GM19455 (cell line): ENCODE measurements at regions not wholly inside any gene's neighbourhood (a gene's known extent, or its start where the extent isn't known, plus 50 kb on each side); places are given as distances from the start of the nearest gene placed in this dataset.
"Not testable (repeated sequence)": the region's sequence is repeated elsewhere in the genome, so short reads cannot be mapped to it uniquely, and the experiment has no call there.

Experiments
- ATAC-seq: cut with Tn5 transposase; IDR thresholded peaks from one replicate; pipeline ENCODE4 v1.9.1; 2021; ENCODE audit not compliant: unreplicated experiment

DNA sequence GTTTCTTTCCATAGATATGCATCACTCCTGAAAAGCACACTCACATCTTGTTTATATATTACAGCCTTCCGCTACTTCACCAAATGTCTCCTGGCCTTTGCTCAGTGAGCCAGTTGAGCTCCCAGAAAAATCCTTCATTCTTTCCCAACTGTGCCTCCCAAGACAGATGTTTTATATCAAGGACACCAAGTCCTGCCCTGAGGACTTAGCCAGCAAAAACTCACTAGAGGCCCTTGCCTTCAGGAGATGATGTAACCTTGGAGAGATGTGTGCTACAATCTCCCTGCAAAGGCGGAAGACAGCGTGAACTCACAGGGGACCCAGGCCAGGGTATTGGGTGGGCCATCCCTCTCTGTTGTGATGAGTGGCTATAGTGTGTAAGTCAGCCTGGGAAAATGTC, 86.1 kb upstream of the CTAGE1 start:
- ATAC-seq: no peak

DNA sequence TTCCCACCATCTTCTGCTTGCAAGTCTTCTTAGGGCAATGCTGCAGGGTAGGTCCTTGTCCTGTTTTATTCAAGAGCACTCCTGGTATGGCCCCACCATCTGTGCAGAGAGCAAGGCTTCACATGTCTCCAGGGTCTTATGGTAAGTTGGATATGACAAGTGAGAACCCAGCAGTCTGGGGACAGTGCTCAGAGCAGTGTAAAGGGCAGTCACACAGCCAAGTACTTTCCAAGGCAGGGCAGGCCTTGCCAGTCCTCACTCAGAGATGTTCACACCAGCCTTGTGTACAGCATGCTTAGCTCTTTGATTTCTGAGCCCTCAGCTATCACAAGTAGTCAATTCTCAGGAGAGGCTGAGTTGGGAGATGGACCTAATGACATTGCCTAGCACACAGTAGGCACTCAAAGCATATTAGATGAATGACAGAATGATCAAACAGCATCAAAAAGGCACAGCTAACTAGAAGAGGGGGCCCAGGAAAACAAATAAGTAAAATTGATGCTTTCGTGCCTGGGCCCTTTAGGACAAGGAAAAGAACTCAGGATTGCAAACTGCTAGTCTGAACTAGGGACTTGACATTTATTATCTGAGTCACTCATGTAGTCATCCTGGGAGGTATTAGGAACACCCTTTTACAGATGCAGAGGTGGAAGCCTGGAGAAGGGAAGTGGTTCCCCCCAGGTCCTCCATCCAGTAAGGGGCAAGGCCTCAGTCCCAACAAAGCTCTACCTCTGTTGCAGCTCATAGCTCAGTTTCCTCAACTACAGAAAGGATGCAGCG, 86.7 kb upstream of the CTAGE1 start:
- no peak for ATAC-seq

DNA sequence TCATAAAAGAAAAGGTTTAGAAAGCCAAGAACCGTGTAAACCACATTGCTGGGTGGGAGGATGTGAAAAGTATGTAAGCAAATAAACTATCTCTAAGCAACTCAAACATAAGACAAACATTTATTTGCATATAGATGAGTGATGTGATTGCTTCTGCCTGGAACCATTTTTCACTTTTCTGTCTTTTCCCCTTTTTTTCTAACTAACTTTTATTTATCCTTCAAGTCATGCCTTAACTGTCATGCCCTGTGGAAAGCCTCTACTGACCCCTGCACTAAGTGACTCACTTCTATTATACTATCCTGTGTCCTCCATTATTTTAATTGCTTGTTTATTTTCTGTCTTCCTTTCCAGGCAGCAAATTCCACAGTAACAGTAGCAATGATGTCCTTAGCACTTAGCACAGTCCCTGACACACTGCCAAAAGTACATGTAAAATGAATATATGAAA, 87.5 kb upstream of the CTAGE1 start:
- no peak for ATAC-seq

DNA sequence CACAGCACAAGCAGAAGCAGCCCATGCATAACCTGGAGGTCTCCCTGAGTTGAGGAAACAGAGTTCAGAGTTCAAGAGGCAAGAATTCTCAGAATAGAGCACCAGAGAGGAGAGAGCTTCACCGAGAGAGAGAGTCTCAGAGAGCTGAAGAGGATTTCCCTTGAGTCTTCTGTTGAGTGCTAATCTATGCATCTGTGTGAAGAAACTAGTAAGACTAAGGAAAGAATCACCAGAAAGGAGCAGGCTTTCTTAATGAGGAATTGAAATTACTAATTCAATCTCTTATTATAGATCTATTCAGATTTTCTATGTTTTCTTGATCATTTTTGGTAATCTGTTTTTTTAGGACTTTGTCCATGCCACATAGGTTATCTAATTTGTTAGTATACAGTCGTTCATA, 89.3 kb upstream of the CTAGE1 start:
- ATAC-seq: no peak

DNA sequence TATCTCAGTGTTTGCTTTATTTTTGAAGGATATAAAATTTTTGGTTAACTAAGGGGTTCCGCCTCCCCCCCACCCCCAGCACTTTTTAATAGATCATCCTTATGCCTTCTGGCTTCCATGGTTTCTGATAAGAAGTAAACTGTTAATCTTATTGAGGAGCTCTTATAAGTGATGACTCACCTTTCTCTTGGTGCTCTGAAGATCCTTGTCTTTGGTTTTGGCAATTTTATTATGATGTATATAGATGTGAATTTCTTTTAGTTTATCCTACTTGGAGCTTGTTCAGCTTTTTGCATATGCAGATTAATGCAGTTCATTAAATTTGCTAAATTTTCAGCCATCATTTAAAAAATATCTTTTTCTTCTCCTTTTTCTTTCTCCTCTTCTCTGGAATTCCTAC, 91.7 kb upstream of the CTAGE1 start:
- no peak for ATAC-seq

DNA sequence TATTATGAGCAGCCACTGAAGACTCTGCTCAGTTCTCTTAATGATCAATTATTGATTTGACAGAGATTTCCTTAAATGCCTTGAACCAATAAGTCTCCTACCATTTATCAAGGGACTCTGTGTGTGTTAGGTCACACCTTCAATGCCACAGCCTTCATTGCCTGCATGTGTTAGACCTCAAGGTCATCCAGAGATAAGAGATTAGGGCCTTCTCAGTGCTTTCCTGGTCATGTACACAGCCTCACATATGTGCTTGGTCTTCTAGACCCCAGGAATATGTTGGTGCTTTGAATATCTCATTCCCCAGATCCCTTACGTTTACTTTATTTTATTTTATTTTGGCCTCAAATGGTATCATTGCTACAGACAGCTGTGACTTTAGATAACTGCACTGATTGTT, 93.0 kb upstream of the CTAGE1 start:
- ATAC-seq: no peak

DNA sequence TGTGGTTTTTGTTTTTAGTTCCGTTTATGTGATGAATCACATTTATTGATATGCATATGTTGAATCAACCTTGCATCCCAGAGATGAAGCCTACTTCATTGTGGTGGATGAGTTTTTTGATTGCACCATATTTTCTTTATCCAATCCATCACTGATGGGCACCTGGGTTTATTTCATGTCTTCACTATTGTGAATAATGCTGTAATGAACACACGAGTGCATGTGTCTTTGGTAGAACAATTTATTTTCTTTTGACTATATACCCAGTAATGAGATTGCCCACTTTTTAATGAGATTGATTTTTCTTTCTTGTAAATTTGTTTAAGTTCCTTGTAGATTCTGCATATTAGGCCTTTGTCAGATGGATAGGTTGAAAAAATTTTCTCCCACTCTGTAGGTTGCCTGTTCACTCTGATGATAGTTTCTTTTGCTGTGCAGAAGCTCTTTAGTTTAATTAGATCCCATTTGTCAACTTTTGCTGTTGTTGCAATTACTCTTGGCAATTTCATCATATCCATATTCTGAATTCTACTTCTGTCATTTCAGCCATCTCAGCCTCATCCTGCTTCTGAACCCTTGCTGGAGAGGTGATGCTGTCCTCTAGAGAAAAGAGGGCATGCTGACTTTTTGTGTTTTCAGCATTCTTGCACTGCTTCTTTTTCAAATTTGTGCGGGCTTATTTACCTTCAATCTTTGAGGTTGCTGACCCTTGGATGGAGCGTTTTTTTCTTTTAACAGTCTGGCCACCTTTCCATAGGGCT, 96.2 kb upstream of the CTAGE1 start:
- ATAC-seq: no peak

DNA sequence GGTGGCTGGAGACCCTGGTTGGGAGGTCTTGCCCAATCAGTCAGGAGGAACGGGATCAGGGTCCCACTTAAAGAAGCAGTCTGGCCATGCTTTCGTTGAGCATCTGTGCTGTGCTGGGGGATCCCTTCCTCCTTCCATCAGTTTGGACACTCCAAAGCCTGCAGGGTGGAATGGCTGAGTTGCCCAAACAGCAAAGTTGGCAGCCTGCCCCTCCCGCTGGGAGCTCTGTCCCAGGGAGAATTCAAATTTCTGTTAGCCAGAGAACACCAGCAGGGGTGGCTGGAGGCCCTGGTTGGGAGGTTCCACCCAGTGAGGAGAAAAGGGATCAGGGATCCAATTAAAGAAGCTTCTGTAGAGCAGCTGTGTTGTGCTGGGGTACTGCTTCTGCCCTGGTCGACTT, 96.9 kb upstream of the CTAGE1 start:
- ATAC-seq: no peak

DNA sequence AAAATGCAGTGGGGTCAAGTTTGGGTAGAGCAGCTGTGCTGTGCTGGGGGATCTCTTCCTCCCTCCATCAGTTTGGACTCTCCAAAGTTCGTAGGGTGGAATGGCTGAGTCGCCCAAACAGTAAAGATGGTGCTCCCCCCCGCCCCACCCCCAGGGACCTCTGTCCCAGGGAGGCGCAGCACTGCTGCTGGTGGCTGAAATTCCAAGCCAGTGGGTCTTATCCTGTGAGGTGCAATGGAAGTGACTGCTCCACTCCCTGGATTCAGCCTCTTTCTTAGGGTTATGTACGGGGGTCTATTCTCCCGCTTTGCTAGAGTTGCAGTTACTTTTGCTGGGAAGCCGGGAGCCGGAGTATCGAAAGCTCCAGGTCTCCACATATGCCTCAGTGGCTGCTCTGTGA, 97.5 kb upstream of the CTAGE1 start:
- ATAC-seq: no peak

DNA sequence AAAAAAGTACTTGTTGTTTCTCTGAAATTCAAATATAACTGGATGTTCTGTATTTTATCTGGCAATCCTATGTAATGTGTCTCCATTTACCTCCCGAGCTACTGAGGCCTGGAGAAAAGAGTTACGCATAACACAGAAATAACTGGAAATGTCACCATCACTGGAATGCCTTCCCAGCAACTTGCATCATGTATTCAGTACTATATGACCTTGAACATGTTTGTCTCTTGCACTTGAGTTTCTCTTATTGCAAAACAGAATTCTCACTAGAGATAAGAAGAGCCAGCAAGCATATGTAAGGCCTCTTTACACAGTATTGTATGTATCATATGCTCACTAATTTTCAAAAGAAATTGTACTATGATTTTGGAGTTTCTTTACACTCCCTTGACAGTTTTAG, 99.6 kb upstream of the CTAGE1 start:
- no peak for ATAC-seq

DNA sequence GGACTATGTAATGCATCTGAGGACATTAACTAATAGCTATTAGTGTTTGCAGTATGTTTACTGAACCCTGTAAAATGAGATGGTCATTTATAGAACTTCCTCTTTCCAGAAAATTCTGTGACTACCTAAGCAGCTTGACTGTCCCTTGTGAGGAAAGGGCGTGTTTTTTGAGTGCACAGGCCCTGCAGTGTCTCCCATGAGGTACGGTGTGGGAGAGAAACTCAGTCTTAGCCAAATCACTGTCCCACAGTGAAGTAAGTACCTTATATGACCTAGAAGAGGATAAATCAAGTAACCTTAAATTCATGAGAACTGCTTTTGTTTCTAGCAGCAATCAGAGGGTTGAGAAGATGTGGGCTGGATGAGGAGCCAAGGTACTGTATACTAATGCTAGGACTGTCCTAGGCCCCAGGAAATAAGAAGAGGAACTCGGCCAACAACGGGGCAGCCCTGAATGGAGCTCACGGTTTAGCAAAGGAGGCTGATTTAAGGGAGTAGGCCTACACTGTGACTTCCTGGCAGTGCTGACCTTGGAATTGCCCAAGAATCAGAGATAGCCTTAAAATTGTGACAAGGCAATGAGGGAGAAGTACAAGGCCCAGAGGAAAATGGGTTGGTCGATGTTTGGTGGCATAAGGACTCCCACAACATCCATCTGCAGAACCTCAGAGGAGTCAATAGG, 103.5 kb upstream of the CTAGE1 start:
- ATAC-seq: no peak

DNA sequence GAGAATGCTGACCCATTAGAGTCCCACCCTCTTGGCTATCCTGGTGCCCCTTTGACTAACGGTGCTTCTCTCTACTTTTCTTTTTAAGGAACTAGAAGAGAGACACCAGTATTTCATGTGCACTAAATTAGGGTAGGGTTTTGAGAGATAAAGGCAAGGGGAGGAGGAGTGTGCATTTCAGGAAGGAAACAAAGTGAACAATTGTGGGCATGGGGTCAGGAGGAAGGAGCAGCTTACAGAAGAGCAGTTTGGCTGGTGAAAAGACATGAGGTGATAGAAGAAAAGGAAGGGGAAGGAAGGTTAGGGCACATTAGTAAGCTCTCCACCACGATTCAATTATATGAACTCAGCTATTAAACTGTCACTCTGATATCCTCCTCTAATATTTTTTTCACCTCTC, 105.8 kb upstream of the CTAGE1 start:
- ATAC-seq: no peak

DNA sequence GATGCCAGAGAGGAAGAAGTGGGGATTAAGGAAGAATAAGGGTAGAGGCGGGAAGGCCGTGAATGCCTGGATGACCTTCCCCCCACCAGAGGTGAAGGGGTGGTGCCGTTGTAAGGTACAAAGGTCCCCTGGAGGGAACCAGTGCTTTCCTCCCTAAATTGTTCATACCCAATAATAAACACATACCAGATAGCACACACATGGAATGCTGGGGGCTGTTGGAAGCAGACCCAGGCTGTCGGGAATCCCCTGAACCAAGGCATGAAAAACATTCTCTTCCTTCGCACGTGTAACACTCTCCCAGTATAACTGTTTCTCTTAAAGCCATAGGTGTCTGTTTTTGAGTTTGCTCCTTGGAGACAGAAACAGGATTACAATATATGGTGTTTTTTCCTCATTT, 107.1 kb upstream of the CTAGE1 start:
- ATAC-seq: no peak

DNA sequence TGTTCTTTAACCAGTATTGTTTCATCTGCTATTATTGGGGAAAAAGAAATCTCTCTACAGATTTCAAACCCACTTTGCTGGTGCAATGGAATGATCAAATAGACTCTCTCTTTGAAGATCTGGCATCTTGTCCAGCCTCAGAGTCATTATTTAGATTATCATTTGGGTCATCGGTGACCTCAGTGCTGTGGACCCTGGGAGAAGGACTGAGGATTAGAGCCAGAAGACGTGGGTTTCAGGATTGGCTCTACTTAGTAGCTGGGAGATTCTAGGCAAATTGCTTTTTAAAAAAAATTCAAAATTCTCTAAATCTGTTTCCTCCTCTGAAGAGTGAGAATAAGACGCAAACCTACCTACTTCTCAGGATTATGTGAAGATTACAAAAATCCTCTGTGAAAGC, 107.6 kb upstream of the CTAGE1 start:
- ATAC-seq: no peak

DNA sequence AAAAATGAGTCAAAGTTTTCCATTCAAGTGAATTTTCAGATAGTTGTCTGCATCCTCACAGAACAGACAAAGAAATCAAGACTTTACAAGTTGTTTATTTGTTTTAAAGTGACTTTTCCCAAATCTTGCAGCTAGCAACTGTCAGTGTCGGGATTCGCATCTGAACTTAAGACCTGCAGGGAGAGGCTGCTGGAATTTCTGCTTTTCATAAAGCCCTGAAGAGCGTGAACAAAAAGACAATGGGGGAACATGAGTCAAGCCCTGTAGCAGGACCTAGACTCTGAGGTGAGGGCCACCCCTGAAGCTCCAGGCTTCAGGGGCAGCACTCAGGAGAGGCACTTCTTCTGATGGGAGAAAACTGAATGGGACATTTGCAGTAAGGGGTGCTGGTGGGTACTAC, 108.2 kb upstream of the CTAGE1 start:
- ATAC-seq: no peak

DNA sequence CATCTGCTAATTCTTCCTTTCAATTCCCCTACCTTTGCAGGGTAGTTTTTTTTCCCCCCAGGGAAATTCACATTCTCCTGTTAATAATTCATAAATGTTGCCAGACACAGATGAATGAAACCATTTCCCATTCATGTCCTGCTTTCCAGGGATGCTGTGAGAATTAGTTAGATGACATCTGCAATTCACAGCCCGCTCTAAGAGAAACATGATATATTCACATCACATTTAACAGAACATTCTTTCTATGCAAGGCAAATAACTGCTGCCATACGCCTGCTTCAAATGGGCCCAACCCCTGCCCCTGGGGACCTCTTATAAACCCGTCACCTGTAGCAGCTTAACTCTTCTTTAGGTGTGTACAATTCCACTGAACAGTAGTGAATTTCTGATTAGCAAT, 110.6 kb upstream of the CTAGE1 start:
- ATAC-seq: no peak

DNA sequence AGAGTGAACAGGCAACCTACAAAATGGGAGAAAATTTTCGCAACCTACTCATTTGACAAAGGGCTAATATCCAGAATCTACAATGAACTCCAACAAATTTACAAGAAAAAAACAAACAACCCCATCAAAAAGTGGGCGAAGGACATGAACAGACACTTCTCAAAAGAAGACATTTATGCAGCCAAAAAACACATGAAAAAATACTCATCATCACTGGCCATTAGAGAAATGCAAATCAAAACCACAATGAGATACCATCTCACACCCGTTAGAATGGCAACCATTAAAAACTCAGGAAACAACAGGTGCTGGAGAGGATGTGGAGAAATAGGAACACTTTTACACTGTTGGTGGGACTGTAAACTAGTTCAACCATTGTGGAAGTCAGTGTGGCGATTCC, 117.0 kb upstream of the CTAGE1 start:
- not testable (repeated sequence) for ATAC-seq

DNA sequence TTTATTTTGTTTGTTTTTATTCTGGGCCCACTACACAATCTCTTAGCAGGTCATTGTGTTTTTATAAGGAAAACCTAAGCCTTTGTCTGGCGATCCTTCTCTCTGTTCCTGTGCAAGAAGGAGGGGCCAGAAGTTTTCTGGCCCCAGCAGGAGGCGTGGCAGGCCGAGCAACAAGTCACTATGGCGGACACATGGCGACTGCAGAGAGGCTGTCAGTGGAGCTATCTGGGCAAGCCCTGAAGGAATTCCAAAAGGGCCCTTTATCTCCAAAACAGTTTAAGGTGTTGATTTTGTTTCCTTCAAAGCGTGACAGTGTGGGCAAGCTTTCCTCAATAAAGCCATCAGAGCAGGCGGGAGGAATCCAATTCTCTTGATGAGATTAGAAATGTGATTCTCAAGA, 118.8 kb upstream of the CTAGE1 start:
- ATAC-seq: no peak

DNA sequence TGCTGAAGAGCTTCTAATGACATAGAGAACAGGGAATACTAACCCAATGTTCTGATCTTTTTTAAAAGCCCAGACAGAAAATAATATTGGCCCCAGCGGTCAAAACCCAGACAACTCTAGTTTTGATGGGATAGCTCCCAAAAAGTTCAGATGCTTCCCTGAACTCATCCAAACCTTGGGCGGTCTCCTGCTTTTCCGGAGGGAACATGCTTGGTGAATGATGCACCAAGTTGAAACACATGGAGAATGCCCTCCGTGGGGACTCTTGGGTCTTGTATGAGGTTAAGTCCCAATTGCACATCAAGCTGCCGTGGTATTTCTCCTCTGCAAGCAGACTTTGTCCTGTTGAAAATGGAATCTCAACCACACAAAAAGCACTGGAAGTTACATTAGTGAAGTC, 120.7 kb upstream of the CTAGE1 start:
- ATAC-seq: no peak

DNA sequence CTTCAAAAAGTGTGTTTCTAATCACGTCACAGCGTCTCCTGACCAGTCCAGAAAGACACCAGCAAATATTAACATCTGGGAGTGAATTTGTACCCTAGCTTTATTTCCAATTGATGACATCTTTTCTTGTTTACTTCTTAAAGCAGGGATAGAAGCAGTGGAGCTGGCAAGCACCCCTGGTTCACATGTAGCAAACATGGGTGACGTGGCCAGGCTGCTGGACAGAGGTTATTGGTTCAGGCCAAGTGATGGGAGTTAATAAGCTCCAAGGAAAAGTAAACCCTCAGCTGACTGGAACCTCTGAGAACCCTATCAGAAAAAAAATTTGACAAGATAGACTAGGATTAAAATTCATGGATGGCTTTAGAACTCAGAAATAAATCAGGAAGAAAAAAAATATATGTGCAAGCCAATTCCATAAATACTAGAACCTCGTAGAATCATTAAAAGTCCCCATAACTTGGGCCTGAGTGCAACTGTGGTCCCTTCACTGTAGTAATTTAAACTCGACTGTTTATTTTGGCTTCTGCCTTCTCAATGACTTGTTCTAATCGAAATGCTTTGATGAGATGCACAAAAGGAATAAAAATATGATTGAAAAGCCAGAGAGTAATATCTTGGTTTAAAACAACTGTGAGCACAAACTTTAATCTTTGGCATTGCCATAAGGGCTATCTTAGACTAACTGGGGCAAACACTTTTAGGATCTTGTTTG, 121.5 kb upstream of the CTAGE1 start:
- no peak for ATAC-seq

DNA sequence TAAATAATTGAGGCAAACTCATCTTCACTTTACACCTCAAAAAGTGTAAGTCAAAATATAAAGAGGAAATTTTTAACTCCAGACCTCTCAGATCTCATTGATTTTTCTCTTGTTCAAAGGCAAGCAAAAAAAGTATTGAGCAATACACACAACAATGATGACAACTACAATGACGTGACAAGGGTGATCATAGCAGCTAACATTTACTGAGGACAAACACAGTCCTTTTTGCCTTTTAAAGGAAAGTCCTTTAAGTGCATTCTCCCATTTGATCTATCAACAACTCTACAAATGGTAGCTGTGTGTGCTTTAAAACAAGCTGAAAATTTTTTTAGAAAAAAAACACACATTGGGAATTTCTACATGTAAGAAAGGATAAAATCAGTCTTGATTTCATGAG, 123.5 kb upstream of the CTAGE1 start:
- no peak for ATAC-seq
